AG08396 (cell line): ENCODE measurements at regions not wholly inside any gene's neighbourhood (a gene's known extent, or its start where the extent isn't known, plus 50 kb on each side); places are given as distances from the start of the nearest gene placed in this dataset.

Source experiments
- DNase-seq: peaks from one replicate; pipeline ENCODE4 v3.0.0; 2012; ENCODE audit warnings: low spot score, mixed read lengths

GRCh38 chr16:86382067-86382773, 128.1 kb upstream of the FOXF1 start:
- no peak for DNase-seq

- no peak for DNase-seq
Observed at GRCh38 chr16:86382774-86383407, 127.4 kb upstream of the FOXF1 start.

GRCh38 chr16:86383488-86384262, 126.7 kb upstream of the FOXF1 start:
- DNase-seq = peak; percentile 85

- no peak for DNase-seq
Observed at GRCh38 chr16:86384263-86384649, 126.1 kb upstream of the FOXF1 start.

- DNase-seq = no peak
Observed at GRCh38 chr16:86384980-86385379, 125.3 kb upstream of the FOXF1 start.

GRCh38 chr16:86387468-86388440, 122.6 kb upstream of the FOXF1 start:
- DNase-seq = peak; percentile 92

- no peak for DNase-seq
Observed at GRCh38 chr16:86388976-86389375, 121.4 kb upstream of the FOXF1 start.

GRCh38 chr16:86389566-86390328, 120.6 kb upstream of the FOXF1 start:
- DNase-seq = no peak

- DNase-seq = no peak
Observed at GRCh38 chr16:86390335-86390734, 120.0 kb upstream of the FOXF1 start.

- no peak for DNase-seq
Observed at GRCh38 chr16:86391486-86391885, 118.8 kb upstream of the FOXF1 start.

- peak; percentile 61 for DNase-seq
Observed at GRCh38 chr16:86391984-86392383, 118.3 kb upstream of the FOXF1 start.

GRCh38 chr16:86392436-86393152, 117.7 kb upstream of the FOXF1 start:
- DNase-seq = no peak

- DNase-seq = no peak
Observed at GRCh38 chr16:86393907-86394626, 116.3 kb upstream of the FOXF1 start.

- no peak for DNase-seq
Observed at GRCh38 chr16:86395477-86395876, 114.8 kb upstream of the FOXF1 start.

GRCh38 chr16:86396422-86396821, 113.9 kb upstream of the FOXF1 start:
- peak; percentile 64 for DNase-seq

GRCh38 chr16:86396901-86397311, 113.4 kb upstream of the FOXF1 start:
- DNase-seq = peak; percentile 77

GRCh38 chr16:86398201-86398600, 112.1 kb upstream of the FOXF1 start:
- DNase-seq = no peak

GRCh38 chr16:86398622-86399021, 111.7 kb upstream of the FOXF1 start:
- DNase-seq = no peak

- no peak for DNase-seq
Observed at GRCh38 chr16:86401126-86401525, 109.2 kb upstream of the FOXF1 start.

GRCh38 chr16:86403085-86403484, 107.2 kb upstream of the FOXF1 start:
- no peak for DNase-seq
